Omental fat pad (tissue), 3 donors: ENCODE measurements at regions not wholly inside any gene's neighbourhood (a gene's known extent, or its start where the extent isn't known, plus 50 kb on each side); places are given as distances from the start of the nearest gene placed in this dataset.
"Not testable (repeated sequence)": the region's sequence is repeated elsewhere in the genome, so short reads cannot be mapped to it uniquely, and the experiment has no call there.

Source experiments
- ATAC-seq: fragments of 150-250 bp; one replicate; pipeline ENCODE4 v1.9.1; 2016; ENCODE audit warnings: mild to moderate bottlenecking, moderate library complexity; ENCODE audit not compliant: low FRiP score
- DNase-seq: peaks from one replicate; pipeline ENCODE4 v3.0.0-alpha.2; 2019; ENCODE audit warnings: low spot score
- TF ChIP-seq, protein P1 (sequence below), 3 donors: fragments of 450-650 bp; IDR thresholded peaks; one replicate each; pipeline ENCODE4 v1.5.1; 2016 to 2017; ENCODE audit warnings: antibody characterized with exemption in 3 of 3, mild to moderate bottlenecking in 3 of 3, moderate library complexity in 2 of 3

DNA sequence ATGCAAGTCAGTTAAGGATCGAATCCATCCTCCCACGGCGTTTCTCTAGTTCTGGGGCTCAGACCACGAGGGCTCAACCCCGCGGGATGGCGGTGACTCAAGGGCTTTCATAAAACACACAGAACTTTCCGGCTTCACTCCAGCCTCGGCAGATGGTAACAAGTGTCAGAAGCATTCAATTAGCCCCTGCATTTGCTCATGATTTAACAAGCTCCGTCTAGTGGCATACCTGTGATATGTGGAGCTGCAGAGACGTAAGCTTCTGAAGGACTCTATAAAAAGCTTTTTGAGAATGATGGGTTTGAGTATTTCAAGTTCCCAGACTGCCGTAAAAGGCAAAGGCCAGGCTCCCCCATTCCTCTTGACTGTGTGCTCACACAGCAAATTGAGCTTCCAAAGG lies 91.3 kb upstream of the SEC14L1 start:
- DNase-seq (no peak), ATAC-seq (no peak)
- TF ChIP-seq, protein P1, sequence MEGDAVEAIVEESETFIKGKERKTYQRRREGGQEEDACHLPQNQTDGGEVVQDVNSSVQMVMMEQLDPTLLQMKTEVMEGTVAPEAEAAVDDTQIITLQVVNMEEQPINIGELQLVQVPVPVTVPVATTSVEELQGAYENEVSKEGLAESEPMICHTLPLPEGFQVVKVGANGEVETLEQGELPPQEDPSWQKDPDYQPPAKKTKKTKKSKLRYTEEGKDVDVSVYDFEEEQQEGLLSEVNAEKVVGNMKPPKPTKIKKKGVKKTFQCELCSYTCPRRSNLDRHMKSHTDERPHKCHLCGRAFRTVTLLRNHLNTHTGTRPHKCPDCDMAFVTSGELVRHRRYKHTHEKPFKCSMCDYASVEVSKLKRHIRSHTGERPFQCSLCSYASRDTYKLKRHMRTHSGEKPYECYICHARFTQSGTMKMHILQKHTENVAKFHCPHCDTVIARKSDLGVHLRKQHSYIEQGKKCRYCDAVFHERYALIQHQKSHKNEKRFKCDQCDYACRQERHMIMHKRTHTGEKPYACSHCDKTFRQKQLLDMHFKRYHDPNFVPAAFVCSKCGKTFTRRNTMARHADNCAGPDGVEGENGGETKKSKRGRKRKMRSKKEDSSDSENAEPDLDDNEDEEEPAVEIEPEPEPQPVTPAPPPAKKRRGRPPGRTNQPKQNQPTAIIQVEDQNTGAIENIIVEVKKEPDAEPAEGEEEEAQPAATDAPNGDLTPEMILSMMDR (IDR thresholded peaks at IDR 0.05) = no peak

DNA sequence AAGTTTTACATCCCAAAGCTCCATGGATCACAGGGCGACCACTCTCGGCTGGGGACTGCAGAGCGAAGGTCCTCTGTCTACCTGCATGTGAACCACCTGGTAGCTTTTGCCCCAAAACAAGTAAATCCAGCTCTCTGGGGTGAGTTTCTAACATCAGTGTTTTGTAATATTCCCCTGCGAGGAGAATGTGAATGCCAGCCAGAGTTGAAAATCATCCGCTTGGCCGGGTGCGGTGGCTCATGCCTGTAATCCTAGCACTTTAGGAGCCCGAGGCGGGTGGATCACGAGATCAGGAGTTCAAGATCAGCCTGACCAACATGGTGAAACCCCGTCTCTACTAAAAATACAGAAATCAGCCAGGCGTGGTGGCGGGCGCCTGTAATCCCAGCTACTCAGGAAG lies 89.9 kb upstream of the SEC14L1 start:
- not testable (repeated sequence) for ATAC-seq, DNase-seq

DNA sequence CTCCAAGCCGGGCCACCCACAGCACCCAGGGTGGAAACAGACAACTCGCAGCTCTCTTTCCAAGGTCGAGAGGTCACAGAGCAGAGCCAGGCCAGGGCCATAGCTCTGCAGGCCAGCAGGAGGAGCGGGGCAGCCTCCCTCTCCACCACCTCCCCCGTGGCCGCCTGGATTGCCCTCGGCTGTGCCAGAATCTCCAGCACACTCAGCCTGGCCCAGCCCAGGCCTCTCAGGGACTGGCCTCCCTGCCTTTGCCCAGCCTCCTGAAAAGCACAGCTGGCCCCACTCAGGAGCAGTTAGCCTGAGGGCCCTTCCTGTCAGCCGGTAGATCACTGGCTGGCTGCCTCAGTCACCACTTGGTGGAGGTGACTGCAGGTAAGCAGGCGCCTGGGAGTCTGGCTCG lies 85.8 kb upstream of the SEC14L1 start:
- DNase-seq = no peak
- no peak for ATAC-seq
- TF ChIP-seq, protein P1 (IDR thresholded peaks at IDR 0.05) = no peak

DNA sequence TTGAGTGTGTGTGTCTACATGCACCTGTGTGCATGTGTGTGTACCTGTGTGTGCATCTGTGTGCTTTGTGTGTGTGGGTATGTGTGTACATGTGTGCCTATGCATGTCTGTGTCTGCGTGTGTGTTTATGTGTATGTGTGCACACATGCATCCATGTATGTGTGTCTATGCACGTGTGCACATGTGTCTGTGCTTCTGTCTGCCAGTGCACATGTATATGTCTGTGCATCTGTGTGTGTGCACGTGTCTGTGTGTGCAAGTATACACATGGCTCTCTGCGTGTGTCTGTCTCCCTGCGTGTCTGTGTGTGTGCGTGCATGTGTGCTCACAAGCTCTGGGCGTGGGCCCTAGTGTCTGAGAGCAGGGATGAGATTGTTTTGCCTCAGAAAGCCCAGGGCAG lies 85.3 kb upstream of the SEC14L1 start:
- DNase-seq = no peak
- ATAC-seq = no peak
- TF ChIP-seq, protein P1 (IDR thresholded peaks at IDR 0.05) = no peak

DNA sequence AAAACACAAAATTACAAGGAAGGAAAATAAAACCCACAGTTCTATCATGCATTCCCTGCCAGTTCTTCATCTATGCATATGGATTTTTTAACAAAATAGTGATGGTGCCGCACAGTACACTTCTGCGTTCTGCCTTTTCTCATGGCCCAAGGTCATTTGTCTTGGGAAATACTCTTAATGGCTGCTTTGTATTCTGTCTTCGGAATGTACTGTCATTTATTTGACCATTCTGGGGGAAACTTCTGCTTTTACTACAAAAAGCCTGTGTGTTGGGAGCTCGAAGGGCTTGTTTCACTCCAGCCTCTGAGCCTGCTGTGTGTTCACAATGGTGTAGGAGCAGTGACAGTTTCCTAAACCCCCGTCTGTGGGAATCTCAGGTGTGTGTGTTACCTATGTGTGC lies 82.8 kb upstream of the SEC14L1 start:
- TF ChIP-seq, protein P1 (IDR thresholded peaks at IDR 0.05) = no peak
- DNase-seq (no peak), ATAC-seq (no peak)

DNA sequence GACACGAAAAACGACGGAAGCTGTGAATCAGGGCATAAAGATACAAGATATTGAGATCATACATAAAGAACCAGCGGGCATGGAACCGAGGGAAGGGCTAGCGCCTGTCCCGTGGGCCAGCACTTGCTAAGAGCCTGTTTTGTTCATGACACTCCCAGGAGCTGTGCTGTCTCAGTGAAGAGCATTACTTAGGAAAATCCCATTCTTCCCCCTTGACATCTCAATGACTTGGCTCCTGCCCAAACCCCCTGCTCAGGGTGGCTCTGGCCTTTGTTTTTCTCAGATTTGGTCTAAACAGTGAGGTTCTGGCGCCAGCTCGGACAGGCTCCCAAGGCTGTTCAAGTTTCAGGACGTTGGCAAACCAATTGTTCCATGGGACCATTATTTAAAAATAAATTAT lies 79.1 kb upstream of the SEC14L1 start:
- TF ChIP-seq, protein P1 (IDR thresholded peaks at IDR 0.05) = no peak
- ATAC-seq (no peak), DNase-seq (no peak)

DNA sequence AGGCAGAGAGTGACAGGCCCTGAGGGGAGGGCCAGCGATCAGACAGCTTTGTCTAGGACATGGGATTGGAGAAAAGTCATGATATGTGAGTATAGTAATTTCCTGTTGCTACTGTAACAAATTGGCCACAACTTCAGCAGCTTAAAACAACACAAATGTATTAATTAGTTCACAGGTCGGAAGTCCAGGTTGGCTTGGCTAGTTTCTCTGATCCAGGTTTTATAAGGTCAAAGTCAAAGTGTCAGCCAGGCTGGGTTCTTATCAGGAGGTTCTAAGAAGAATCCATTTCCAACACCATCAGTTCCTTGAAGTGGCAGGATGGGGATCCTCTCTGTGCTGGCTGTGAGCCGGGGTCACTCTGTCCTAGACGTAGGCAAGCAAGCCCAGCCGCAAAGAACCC lies 76.2 kb upstream of the SEC14L1 start:
- ATAC-seq = no peak
- no peak for DNase-seq
- TF ChIP-seq, protein P1 (IDR thresholded peaks at IDR 0.05) = no peak

DNA sequence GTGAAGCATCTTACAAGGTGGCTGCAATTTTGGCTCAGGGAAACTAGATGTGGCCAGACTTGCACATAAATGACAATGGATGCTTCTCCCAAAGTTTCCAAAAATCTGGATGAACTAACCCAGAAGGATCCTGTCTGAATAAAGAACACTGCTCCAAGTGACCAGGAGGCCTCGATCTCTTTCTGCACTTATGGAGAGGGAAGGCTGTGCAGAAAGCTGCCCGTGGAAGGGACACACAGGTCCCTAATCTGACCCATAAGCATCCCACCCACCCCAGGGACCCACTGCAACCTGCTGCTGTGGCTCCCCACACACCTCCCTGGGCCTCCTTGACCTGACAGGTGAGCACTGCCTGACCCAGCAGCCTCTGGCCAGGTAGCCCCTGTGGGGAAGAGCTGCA lies 74.6 kb upstream of the SEC14L1 start:
- DNase-seq (no peak), ATAC-seq (no peak)
- TF ChIP-seq, protein P1 (IDR thresholded peaks at IDR 0.05) = no peak

DNA sequence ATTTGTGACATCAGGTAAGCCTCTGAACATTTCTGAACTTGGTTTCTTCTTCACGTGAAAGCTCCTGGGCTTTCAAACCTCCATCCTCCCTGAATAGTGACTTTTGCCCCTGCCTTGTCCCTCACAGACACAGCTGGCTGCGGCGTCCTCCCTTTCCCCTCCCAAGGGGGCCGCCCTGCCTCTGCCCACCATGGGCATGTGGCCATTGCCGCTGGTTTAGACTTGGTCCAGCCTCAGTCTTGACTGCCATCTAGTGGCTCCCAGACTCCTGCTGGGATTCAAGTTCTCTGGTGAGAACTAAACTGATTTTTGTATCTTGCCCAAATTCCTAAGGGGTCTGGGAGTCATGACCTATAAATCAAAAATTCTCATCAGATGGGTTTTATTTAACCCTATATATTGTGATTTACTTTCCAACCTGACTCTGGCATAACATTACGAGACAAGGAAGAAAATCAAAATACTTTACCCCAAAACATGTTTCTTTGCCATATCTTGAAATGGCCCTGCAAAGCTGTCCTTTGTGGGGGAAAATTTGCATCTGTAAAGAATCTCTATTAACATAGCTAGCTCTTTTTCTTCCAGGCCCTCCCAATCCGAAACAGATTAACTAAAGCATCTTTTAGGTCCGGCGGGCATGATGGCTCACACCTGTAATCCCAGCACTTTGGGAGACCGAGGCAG lies 73.9 kb upstream of the SEC14L1 start:
- DNase-seq = not testable (repeated sequence)
- ATAC-seq = peak; percentile 48
